ENCODE measurements at regions not wholly inside any gene's neighbourhood (a gene's known extent, or its start where the extent isn't known, plus 50 kb on each side); places are given as distances from the start of the nearest gene placed in this dataset.

- DNase-seq (ENCODE audit: low read depth), result no peak
- no peak overlapping the region for H3K4me3 ChIP-seq (ENCODE audit: low read depth, low read length)
- no peak for TF ChIP-seq CTCF (conservative IDR thresholded peaks at IDR 0.05; ENCODE audit: low read depth, low read length)
Observed at GRCh38 chr1:187469836-187470235, 641.1 kb downstream of the PLA2G4A start.

GRCh38 chr1:187471555-187471954, 642.8 kb downstream of the PLA2G4A start:
- DNase-seq (ENCODE audit: low read depth), result peak; percentile 68
- H3K4me3 ChIP-seq (ENCODE audit: low read depth, low read length), result no peak overlapping the region
- no peak for TF ChIP-seq CTCF (conservative IDR thresholded peaks at IDR 0.05; ENCODE audit: low read depth, low read length)

- H3K4me3 ChIP-seq (ENCODE audit: low read depth, low read length), result no peak overlapping the region
- peak; percentile 62 for DNase-seq (ENCODE audit: low read depth)
- TF ChIP-seq CTCF (conservative IDR thresholded peaks at IDR 0.05; ENCODE audit: low read depth, low read length), result no peak
Observed at GRCh38 chr1:187474336-187474735, 645.6 kb downstream of the PLA2G4A start.

GRCh38 chr1:187476671-187477070, 647.9 kb downstream of the PLA2G4A start:
- H3K4me3 ChIP-seq (ENCODE audit: low read depth, low read length), result no peak overlapping the region
- TF ChIP-seq CTCF (conservative IDR thresholded peaks at IDR 0.05; ENCODE audit: low read depth, low read length), result peak; percentile 52
- peak; percentile 57 for DNase-seq (ENCODE audit: low read depth)

- DNase-seq (ENCODE audit: low read depth), result peak; percentile 67
- H3K4me3 ChIP-seq (ENCODE audit: low read depth, low read length), result no peak overlapping the region
- no peak for TF ChIP-seq CTCF (conservative IDR thresholded peaks at IDR 0.05; ENCODE audit: low read depth, low read length)
Observed at GRCh38 chr1:187477103-187477502, 648.4 kb downstream of the PLA2G4A start.

GRCh38 chr1:187477535-187477934, 648.8 kb downstream of the PLA2G4A start:
- peak; percentile 2 for DNase-seq (ENCODE audit: low read depth)
- TF ChIP-seq CTCF (conservative IDR thresholded peaks at IDR 0.05; ENCODE audit: low read depth, low read length), result no peak
- no peak overlapping the region for H3K4me3 ChIP-seq (ENCODE audit: low read depth, low read length)

- DNase-seq (ENCODE audit: low read depth), result peak; percentile 1
- TF ChIP-seq CTCF (conservative IDR thresholded peaks at IDR 0.05; ENCODE audit: low read depth, low read length), result no peak
- H3K4me3 ChIP-seq (ENCODE audit: low read depth, low read length), result no peak overlapping the region
Observed at GRCh38 chr1:187481581-187482148, 652.9 kb downstream of the PLA2G4A start.

Data from choroid plexus epithelial cell (primary cell).